Naive B cell (primary cell): ENCODE measurements at regions not wholly inside any gene's neighbourhood (a gene's known extent, or its start where the extent isn't known, plus 50 kb on each side); places are given as distances from the start of the nearest gene placed in this dataset.
A peak's percentile ranks its signal among the peaks of the same experiment; 100 is the strongest.
"Not testable (repeated sequence)": the region's sequence is repeated elsewhere in the genome, so short reads cannot be mapped to it uniquely, and the experiment has no call there.

ENCODE experiments used
- ATAC-seq, 2 donors: fragments of 150-1000 bp; cut with Tn5 transposase; 2 replicates each; pipeline ENCODE4 v1.10.0; 2021; ENCODE audit warnings: low read depth in 2 of 2, mild to moderate bottlenecking in 2 of 2, moderate library complexity in 2 of 2
- DNase-seq: peaks from one replicate; pipeline ENCODE4 v3.0.0; 2022
- H3K27ac Mint-ChIP-seq, 6 donors: one replicate each; pipeline ENCODE4 v1.8.0; 2020 to 2022; ENCODE audit warnings: mild to moderate bottlenecking in 6 of 6, mixed read lengths in 6 of 6, moderate library complexity in 5 of 6, inconsistent platforms in 2 of 6
- H3K27me3 Mint-ChIP-seq, 3 donors: one replicate each; pipeline ENCODE4 v1.8.0; 2021 to 2022; ENCODE audit warnings: mixed read lengths in 3 of 3, mild to moderate bottlenecking in 1 of 3
- H3K36me3 Mint-ChIP-seq, 2 donors: one replicate each; pipeline ENCODE4 v1.8.0; 2020 to 2022; ENCODE audit warnings: mixed read lengths in 2 of 2, inconsistent platforms in 1 of 2, mild to moderate bottlenecking in 1 of 2
- H3K4me1 Mint-ChIP-seq, 3 donors: one replicate each; pipeline ENCODE4 v1.8.0; 2020 to 2022; ENCODE audit warnings: mixed read lengths in 3 of 3, inconsistent platforms in 1 of 3, mild to moderate bottlenecking in 1 of 3, moderate library complexity in 1 of 3
- H3K4me3 Mint-ChIP-seq, 8 donors: one replicate each; pipeline ENCODE4 v1.8.0; 2020 to 2022; ENCODE audit warnings: mild to moderate bottlenecking in 8 of 8, mixed read lengths in 8 of 8, moderate library complexity in 8 of 8, inconsistent platforms in 2 of 8
- H3K9me3 Mint-ChIP-seq, 7 donors: one replicate each; pipeline ENCODE4 v1.8.0; 2020 to 2022; ENCODE audit warnings: mixed read lengths in 7 of 7, mild to moderate bottlenecking in 5 of 7, inconsistent platforms in 2 of 7, moderate library complexity in 1 of 7

DNA sequence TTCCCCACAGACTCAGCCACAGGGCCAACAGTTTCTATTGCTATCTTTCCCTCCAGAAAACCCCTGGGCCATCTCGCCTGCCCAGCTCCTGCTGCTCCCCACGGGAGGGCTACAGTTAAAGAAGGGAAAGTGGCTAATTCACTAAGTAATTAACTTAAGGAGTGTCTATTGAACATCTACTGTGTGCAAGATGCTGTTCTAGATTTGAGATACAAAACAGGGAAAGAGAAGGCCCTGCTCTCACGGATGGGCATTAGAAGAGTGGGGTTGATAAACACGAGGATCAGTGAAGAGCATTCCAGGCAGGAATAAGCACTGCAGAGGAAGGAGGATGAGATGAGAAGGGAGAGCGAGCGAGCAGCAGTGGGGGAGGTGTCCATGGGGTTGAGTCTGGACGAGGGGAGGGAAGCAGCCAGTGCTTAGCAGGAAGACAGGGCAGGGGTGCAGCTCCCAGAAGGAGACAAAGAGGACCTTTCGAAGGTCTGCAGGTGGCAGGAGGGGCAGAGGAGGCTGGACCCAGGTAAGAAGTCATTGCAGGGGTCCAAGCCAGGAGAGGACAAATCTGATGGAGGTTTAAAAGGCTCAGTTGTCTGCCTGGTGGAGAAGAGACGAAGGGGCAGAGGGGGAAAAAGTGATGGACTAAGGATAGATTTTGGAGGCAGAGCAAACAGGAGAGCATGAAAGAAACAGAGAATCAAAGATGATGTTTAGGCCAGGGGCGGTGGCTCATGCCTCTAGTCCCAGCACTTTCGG lies 64.7 kb downstream of the KLF15 start:
- H3K4me3 Mint-ChIP-seq: no peak overlapping the region
- H3K36me3 Mint-ChIP-seq: no peaks in the 10 kb centered on the region
- H3K27ac Mint-ChIP-seq: peak overlapping the region in 1 of 6 donors; percentile 11
- H3K4me1 Mint-ChIP-seq: peaks cover 0 to 6% (median 0%) of the 10 kb centered on the region in 3 donors
- H3K27me3 Mint-ChIP-seq: peaks cover 21 to 44% (median 43%) of the 10 kb centered on the region in 3 donors
- DNase-seq (no peak), ATAC-seq (no peak)
- peaks cover 0 to 4% (median 2%) of the 10 kb centered on the region in 7 donors for H3K9me3 Mint-ChIP-seq

DNA sequence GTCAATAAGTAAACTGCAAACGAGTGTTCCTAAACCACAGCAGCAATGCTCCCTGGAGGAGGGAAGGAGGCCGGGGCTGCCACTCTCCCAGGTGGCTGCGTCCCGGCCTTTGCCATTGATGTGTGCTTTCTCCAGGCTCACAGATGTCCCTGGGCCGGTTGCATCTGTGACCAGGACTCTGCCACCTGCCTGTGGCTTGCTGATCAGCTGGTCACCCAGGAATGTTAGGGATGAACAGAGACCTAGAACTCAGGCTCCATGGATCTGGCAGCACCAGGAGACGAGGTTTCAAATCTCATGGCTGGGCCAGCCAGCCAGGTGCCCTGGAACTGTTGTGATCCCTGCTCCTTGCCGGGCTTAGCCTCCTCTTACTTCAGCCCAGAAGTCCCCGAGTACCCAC lies 65.7 kb downstream of the KLF15 start:
- no peak overlapping the region for H3K27ac Mint-ChIP-seq

DNA sequence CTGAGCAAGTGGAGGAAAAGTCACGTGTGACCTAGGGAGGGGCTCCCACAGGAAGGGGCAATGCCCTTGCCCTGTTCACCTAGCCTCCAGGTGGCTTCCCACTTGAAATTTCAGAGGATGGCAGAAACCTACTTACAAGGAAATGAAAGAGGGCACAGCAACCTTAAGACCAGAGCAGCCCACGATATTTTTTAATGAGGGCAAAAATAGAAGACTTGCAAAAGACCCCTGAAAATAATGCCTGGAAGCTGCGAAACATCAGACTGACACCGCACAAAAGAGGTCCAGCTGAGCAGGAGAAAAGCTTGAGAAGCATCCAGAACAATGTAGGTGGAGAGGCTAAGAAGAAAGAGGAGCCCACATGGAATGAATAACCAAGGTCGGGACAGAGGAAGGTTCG lies 66.1 kb downstream of the KLF15 start:
- Mint-ChIP-seq H3K4me3 (no peak overlapping the region), H3K36me3 (no peaks in the 10 kb centered on the region), H3K27ac (no peak overlapping the region), H3K9me3 (peaks cover 0 to 4% (median 2%) of the 10 kb centered on the region in 7 donors), H3K4me1 (peaks cover 0 to 6% (median 0%) of the 10 kb centered on the region in 3 donors), H3K27me3 (peaks cover 27 to 53% (median 51%) of the 10 kb centered on the region in 3 donors)
- ATAC-seq: no peak
- no peak for DNase-seq

More for the DNA sequence above, 65.7 kb downstream of the KLF15 start:
- peaks cover 23 to 49% (median 46%) of the 10 kb centered on the region in 3 donors for H3K27me3 Mint-ChIP-seq
- peaks cover 0 to 4% (median 2%) of the 10 kb centered on the region in 7 donors for H3K9me3 Mint-ChIP-seq
- H3K36me3 Mint-ChIP-seq: no peaks in the 10 kb centered on the region
- H3K4me1 Mint-ChIP-seq: peaks cover 0 to 6% (median 0%) of the 10 kb centered on the region in 3 donors
- ATAC-seq (no peak), DNase-seq (no peak)
- H3K4me3 Mint-ChIP-seq: no peak overlapping the region

DNA sequence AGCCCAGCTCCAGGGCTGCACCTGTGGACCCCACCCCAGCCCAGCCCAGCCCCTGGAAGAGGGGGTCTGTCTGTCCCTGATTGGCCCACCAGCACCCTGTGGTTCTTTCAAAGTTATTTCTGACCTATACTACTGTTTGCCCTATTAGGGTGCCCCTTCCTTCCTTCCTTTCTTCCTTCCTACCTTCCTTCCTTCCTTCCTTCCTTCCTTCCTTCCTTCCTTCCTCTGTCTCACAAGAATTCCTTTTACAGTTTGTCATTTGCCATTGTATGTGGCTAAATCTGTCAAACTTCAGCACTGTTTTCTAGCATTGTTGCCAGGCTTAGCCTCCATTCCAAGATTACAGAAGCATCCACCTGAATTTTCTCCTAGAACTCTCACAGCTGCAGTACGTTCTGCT lies 66.9 kb downstream of the KLF15 start:
- Mint-ChIP-seq H3K27me3 (peaks cover 31 to 58% (median 56%) of the 10 kb centered on the region in 3 donors), H3K4me1 (peaks cover 0 to 6% (median 0%) of the 10 kb centered on the region in 3 donors), H3K9me3 (peaks cover 0 to 4% (median 2%) of the 10 kb centered on the region in 7 donors), H3K36me3 (no peaks in the 10 kb centered on the region), H3K27ac (no peak overlapping the region), H3K4me3 (no peak overlapping the region)
- ATAC-seq (no peak), DNase-seq (no peak)

DNA sequence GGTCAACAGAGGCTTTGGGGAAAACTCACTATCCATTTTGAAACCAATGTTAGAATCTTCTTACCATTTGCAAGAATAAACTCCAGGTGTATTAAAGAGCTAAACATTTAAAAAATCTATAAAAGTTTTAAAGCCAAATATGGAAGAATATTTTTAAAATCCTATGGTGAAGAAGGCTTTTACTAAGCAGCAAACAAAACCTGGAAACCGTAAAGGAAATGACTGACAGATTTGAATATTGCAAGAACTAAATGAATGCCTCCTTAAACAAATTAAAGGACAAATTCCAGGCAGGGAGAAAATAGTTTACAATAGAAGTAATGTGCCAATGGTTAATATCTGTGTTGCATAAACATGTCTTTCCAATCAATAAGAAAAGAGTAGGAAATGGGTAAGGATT lies 68.1 kb downstream of the KLF15 start:
- Mint-ChIP-seq H3K27me3 (peaks cover 41 to 61% (median 58%) of the 10 kb centered on the region in 3 donors), H3K4me3 (no peak overlapping the region), H3K36me3 (no peaks in the 10 kb centered on the region), H3K4me1 (peaks cover 0 to 6% (median 0%) of the 10 kb centered on the region in 3 donors), H3K9me3 (peaks cover 0 to 4% (median 2%) of the 10 kb centered on the region in 7 donors), H3K27ac (no peak overlapping the region)
- no peak for DNase-seq
- no peak for ATAC-seq

DNA sequence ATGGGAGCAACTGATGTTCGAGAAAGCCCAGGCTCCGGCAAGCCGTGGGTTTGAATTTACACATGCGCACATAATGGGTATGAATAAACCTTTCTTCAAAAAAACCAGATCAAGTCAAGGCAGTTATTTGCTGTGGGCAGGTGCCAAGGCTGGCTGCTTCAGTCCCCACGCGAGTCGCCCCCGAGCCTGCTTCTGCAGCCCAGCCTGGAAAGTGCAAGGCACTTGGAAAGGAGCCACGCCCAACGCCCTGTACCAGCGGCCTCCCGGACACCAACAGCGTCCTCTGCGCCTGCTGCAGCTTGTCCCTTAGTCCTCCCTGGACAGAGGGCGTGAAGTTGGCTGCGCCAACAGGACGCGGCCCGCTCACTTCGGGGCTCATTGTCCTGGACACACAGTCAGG lies 68.9 kb downstream of the KLF15 start:
- Mint-ChIP-seq H3K36me3 (no peaks in the 10 kb centered on the region), H3K9me3 (peaks cover 0 to 4% (median 2%) of the 10 kb centered on the region in 7 donors), H3K4me1 (peaks cover 0 to 6% (median 0%) of the 10 kb centered on the region in 3 donors), H3K27ac (no peak overlapping the region), H3K27me3 (peaks cover 43 to 61% (median 58%) of the 10 kb centered on the region in 3 donors), H3K4me3 (no peak overlapping the region)
- DNase-seq (no peak), ATAC-seq (no peak)

DNA sequence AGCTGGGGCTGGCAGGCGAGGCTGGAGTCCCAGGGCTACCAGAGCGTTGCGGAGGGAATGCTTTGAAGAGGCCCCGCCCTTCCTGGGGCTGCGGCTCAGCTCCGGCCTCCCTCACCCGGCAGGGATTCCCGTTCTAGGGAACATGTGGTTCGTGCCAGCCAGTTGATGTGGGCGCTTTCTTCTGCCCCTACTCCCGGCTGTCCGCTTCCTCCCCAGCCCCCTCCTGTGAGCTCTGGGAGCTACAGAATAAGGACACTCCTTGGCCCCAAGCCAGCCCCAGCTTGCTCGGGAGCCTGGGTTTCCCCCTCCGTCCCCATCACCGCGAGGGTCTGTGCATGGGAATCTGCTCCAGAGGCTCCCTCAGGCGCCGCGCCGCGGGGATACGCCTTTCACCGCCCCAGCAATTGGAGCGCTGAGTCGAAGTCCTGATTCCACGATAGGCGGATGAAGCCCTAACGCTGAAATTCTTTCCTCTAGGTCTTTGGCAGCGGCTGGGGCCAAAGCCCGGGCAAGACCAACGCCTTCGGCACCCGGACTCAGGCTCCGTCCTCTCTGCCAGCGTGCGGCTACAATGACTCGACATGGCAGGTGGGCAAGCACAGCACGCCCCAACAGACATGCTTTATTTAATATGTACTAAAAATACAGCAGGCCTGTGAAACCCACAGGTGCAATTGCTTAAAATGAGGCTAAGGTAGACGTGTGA lies 69.5 kb downstream of the KLF15 start:
- no peak for DNase-seq
- Mint-ChIP-seq H3K27me3 (peaks cover 49 to 64% (median 58%) of the 10 kb centered on the region in 3 donors), H3K27ac (no peak overlapping the region), H3K4me1 (peaks cover 0 to 6% (median 0%) of the 10 kb centered on the region in 3 donors), H3K4me3 (peak overlapping the region in 2 of 8 donors; percentile 45 to 57), H3K9me3 (peaks cover 0 to 4% (median 2%) of the 10 kb centered on the region in 7 donors), H3K36me3 (no peaks in the 10 kb centered on the region)
- no peak for ATAC-seq

DNA sequence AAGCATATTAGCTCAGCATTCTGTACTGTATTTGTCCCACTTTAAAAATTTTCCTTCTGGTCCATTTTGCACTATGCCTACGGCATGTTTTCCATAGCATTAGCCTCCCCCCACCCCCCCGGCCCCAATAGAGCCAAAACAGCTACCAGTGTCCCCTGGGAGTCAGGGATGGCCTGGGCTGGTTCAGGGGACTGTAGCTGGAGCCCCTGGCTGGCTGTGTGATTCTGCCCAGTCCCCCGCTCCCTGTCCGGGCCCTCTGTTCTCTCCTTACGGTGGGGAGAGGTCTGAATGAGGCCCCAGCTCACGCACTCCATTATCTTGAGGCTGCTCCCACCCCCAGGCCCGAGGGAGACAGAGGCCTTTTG lies 70.1 kb downstream of the KLF15 start:
- no peak overlapping the region for H3K27ac Mint-ChIP-seq
- peaks cover 0 to 6% (median 0%) of the 10 kb centered on the region in 3 donors for H3K4me1 Mint-ChIP-seq
- DNase-seq (no peak), ATAC-seq (no peak)
- no peaks in the 10 kb centered on the region for H3K36me3 Mint-ChIP-seq
- no peak overlapping the region for H3K4me3 Mint-ChIP-seq
- peaks cover 53 to 63% (median 58%) of the 10 kb centered on the region in 3 donors for H3K27me3 Mint-ChIP-seq
- peaks cover 0 to 5% (median 0%) of the 10 kb centered on the region in 7 donors for H3K9me3 Mint-ChIP-seq

DNA sequence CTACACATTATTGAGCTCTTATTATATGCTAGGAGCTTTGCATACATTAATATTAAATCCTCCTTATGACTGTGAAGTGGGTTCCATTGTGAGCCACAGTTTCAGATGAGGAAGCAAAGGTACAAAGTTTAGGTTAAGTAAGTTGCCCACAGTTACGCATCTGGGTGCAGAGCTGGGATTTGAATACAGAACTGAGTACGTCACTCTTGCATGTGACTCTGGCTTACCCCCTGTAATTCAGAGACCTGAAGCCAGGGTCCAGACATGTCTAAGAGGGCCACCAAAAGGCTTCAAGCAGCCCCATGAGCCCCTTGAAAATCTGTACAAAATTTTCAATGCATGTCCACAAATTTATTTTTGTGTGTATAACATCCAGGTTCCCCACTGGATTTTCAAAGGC lies 71.8 kb downstream of the KLF15 start:
- DNase-seq: no peak
- H3K27ac Mint-ChIP-seq: no peak overlapping the region
- H3K4me1 Mint-ChIP-seq: peaks cover 0 to 6% (median 0%) of the 10 kb centered on the region in 3 donors
- H3K9me3 Mint-ChIP-seq: peaks cover 0 to 12% (median 0%) of the 10 kb centered on the region in 7 donors
- ATAC-seq: no peak
- no peak overlapping the region for H3K4me3 Mint-ChIP-seq
- no peaks in the 10 kb centered on the region for H3K36me3 Mint-ChIP-seq
- peaks cover 49 to 58% (median 50%) of the 10 kb centered on the region in 3 donors for H3K27me3 Mint-ChIP-seq

DNA sequence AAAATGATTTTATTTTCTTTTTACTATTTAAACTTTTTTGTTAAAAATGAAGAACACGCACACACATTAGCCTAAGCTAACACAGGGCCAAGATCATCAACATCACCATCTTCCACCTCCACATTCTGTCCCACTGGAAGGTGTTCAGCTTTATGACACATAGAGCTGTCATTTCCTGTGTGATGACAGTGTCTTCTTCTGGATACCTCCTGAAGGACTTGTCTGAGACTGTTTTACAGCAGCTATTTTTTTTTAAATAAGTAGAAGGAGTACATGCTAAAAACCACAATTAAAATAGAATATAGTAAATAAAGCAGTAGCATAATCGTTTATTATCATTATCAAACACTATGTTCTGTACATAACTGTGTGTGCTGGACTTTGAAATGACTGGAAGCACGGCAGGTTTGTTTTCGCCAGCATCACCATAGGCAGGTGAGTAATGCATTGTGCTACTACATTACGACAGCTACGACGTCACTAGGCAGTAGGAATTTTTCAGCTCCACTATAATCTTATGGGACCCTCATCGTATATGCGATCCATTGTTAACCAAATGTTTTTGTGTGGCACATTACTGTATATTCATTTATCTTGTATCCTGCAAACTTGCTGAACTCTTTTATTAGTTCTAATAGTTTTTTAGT lies 72.8 kb downstream of the KLF15 start:
- no peaks in the 10 kb centered on the region for H3K36me3 Mint-ChIP-seq
- no peak for ATAC-seq
- peaks cover 41 to 50% (median 45%) of the 10 kb centered on the region in 3 donors for H3K27me3 Mint-ChIP-seq

DNA sequence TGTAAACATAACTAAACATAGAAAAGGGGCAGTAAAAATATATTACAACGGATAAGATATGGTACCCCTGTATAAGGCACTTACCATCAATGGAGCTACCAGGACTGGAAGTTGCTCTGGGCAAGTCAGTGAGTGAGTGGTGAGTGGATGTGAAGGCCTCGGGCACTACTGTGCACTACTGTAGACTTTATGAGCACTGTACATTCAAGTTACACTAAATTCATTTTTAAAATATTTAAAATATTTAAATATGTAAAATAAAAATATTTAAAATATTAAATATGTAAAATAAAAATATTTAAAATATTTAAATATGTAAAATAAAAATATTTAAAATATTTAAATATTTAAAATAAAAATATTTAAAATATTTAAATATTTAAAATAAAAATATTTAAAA lies 73.6 kb downstream of the KLF15 start:
- H3K27ac Mint-ChIP-seq, H3K36me3 Mint-ChIP-seq, ATAC-seq, H3K4me1 Mint-ChIP-seq, H3K4me3 Mint-ChIP-seq, DNase-seq: not testable (repeated sequence)
- peaks cover 0 to 12% (median 0%) of the 10 kb centered on the region in 7 donors for H3K9me3 Mint-ChIP-seq
- peaks cover 38 to 45% (median 43%) of the 10 kb centered on the region in 3 donors for H3K27me3 Mint-ChIP-seq

More for the DNA sequence above, 72.8 kb downstream of the KLF15 start:
- Mint-ChIP-seq H3K4me3 (no peak overlapping the region), H3K27ac (no peak overlapping the region), H3K9me3 (peaks cover 0 to 12% (median 0%) of the 10 kb centered on the region in 7 donors), H3K4me1 (peaks cover 0 to 6% (median 0%) of the 10 kb centered on the region in 3 donors)
- DNase-seq: no peak

DNA sequence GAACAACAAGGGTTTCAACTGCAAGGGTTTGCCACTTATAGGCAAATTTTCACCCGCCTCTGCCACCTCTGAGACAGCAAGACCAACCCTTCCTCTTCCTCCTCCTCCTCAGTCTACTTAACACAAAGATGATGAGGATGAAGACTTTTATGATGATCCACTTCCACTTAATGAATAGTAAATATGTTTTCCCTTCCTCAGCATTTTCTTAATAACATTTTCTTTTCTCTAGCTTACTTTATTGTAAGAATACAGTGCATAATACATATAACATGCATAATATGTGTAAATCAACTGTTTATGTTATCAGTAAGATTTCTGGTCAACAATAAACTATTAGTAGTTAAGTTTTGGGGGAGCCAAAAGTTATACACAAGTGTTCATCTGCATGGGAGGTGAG lies 77.4 kb downstream of the KLF15 start:
- Mint-ChIP-seq H3K36me3 (no peaks in the 10 kb centered on the region), H3K27ac (no peak overlapping the region), H3K27me3 (peaks cover 23 to 42% (median 41%) of the 10 kb centered on the region in 3 donors), H3K9me3 (peaks cover 0 to 12% (median 0%) of the 10 kb centered on the region in 7 donors), H3K4me3 (no peak overlapping the region), H3K4me1 (no peaks in the 10 kb centered on the region)
- no peak for ATAC-seq
- no peak for DNase-seq

DNA sequence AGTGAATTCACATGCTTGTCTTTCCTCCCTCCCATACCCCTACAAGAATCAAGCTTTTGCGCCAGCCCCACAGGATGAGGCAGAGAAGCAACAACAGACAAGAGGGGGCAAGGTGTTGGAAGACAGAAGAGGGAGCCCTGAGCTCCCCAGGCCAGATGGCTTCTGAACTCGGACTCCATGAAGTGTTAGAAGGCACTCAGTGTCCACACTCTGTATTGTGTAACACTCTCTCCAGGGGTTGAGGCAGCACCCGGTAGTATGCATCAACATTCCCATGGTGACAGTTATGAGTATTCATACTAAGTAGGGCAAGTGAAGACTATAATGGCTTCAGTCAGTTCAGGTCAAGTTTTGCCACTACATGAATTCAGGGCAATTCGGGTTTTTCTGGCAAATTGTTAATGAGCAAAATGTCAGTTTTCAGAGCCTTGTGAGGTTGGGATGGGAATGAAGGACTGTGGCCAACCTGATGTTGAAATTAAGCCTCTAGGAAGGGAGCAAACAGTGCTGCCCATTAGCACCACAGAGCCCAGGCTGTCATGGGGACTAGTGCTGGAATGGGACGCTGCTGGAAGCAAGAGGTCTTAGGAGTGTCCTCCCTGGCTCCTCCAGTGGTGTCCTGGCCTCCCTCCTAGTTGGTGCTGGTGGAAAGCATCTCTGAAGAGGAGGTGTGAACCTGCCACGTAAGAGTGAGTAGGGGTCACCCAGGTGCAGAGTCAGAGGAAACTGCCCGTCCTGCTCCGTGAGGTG lies 79.4 kb downstream of the KLF15 start:
- no peak for DNase-seq
- H3K4me3 Mint-ChIP-seq: no peak overlapping the region
- no peak for ATAC-seq
- H3K9me3 Mint-ChIP-seq: peaks cover 0 to 12% (median 0%) of the 10 kb centered on the region in 7 donors
- H3K27ac Mint-ChIP-seq: peak overlapping the region in 1 of 6 donors; percentile 22
- H3K27me3 Mint-ChIP-seq: peaks cover 26 to 58% (median 29%) of the 10 kb centered on the region in 3 donors
- H3K36me3 Mint-ChIP-seq: no peaks in the 10 kb centered on the region
- no peaks in the 10 kb centered on the region for H3K4me1 Mint-ChIP-seq
